ENCODE measurements at regions not wholly inside any gene's neighbourhood (a gene's known extent, or its start where the extent isn't known, plus 50 kb on each side); places are given as distances from the start of the nearest gene placed in this dataset.

DNA sequence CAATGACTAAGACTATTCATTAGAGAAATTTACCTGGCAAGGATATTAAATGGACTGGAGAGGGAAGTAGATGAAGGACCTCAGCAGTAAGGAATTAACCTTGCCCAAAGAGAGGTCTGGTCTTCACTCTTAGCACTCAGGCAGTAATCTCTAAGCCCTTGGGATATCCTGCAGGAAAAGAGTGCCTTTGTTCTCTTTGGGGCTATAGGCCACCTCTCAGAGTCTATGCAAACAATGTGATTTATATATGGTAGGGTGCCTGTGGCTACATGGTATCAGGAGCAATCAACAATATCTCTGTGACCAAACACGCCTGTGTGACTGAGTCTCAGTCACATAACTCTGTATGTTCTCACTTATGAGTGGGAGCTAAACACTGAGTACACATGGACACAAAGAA is 154.7 kb upstream of the CDK1 start:
- no peak overlapping the region for H3K27ac ChIP-seq
- no peak for ATAC-seq
- 86 to 94% (median 89%) methylated on average over 1 of the region's 1 CpG for WGBS, 4 donors
- H3K27me3 ChIP-seq, result peaks cover 0 to 6% (median 0%) of the 10 kb centered on the region in 9 donors
- no peaks in the 10 kb centered on the region for H3K9me3 ChIP-seq
- no peak for DNase-seq
- H3K4me3 ChIP-seq, result no peak overlapping the region
- intact Hi-C loops (cut with DNase I), result no loop called here
- TF ChIP-seq POLR2A (IDR thresholded peaks at IDR 0.05), result no peak
- TF ChIP-seq, protein P1, sequence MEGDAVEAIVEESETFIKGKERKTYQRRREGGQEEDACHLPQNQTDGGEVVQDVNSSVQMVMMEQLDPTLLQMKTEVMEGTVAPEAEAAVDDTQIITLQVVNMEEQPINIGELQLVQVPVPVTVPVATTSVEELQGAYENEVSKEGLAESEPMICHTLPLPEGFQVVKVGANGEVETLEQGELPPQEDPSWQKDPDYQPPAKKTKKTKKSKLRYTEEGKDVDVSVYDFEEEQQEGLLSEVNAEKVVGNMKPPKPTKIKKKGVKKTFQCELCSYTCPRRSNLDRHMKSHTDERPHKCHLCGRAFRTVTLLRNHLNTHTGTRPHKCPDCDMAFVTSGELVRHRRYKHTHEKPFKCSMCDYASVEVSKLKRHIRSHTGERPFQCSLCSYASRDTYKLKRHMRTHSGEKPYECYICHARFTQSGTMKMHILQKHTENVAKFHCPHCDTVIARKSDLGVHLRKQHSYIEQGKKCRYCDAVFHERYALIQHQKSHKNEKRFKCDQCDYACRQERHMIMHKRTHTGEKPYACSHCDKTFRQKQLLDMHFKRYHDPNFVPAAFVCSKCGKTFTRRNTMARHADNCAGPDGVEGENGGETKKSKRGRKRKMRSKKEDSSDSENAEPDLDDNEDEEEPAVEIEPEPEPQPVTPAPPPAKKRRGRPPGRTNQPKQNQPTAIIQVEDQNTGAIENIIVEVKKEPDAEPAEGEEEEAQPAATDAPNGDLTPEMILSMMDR (IDR thresholded peaks at IDR 0.05), result no peak
- H3K36me3 ChIP-seq, result no peaks in the 10 kb centered on the region
- no peaks in the 10 kb centered on the region for H3K4me1 ChIP-seq

DNA sequence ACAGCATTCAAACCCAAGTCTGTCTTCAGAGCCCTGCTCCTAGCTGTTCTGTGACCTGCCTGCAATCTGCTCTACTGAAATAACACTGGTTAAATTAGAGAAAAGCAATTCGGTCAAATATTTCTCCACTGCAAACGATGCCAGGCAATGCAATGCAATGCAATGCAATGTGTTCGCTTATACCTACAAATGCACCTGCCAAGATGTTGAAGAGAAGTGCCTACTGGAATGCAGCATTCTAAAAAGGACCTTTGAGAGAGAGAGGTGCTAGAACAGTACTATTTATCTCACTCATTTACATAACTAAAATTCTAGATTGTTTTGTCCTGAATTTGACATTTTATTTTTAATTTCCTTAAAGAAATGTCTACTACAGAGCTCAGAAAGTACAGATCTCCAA is 157.3 kb upstream of the CDK1 start:
- Histone ChIP-seq H3K4me1 (no peaks in the 10 kb centered on the region), H3K27me3 (no peaks in the 10 kb centered on the region), H3K4me3 (no peak overlapping the region), H3K36me3 (no peaks in the 10 kb centered on the region), H3K9me3 (no peaks in the 10 kb centered on the region), H3K27ac (no peak overlapping the region)
- TF ChIP-seq, protein P1 (IDR thresholded peaks at IDR 0.05), result no peak
- TF ChIP-seq POLR2A (IDR thresholded peaks at IDR 0.05), result no peak
- DNase-seq, result no peak
- intact Hi-C loops (cut with DNase I), result no loop called here
- ATAC-seq, result no peak
- WGBS, 4 donors, result 86 to 92% (median 90%) methylated on average over 3 of the region's 3 CpGs

GRCh38 chr10:60618861-60619260 is 159.4 kb upstream of the CDK1 start:
- DNase-seq, result no peak
- TF ChIP-seq POLR2A (IDR thresholded peaks at IDR 0.05), result no peak
- TF ChIP-seq, protein P1 (IDR thresholded peaks at IDR 0.05), result peak in 5 of 12 donors; percentile 11 to 34 (median 15)
- Histone ChIP-seq H3K9me3 (no peaks in the 10 kb centered on the region), H3K27me3 (no peaks in the 10 kb centered on the region), H3K4me3 (no peak overlapping the region), H3K36me3 (no peaks in the 10 kb centered on the region), H3K4me1 (no peaks in the 10 kb centered on the region), H3K27ac (no peak overlapping the region)
- ATAC-seq, result peak in 1 of 4 donors; percentile 22
- intact Hi-C loops (cut with DNase I), result loop anchor here in 1 of 10 donors (10.0 kb wide), 1 partner anchor 54 kb away; no protein-coding TSS in a partner anchor
- 78 to 84% (median 83%) methylated on average over 1 of the region's 1 CpG for WGBS, 4 donors

DNA sequence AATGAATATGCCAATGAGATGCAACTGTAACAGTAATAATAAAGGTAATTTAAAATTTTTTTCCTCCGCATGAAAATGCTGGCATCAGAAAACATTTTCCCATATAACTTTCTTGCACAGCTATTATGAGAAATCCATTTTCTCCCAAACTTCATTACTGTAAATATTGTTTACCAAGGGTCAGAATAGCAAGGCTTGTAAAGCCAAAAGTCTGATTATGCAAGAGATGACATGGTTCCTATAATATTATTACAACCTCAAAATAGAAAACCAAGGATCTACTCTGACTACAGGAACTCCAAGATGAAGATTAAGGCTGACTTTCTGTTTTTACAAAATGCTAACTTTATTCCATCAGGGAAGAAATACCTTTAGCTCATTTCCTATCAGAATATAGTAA is 162.7 kb upstream of the CDK1 start:
- Histone ChIP-seq H3K4me3 (no peak overlapping the region), H3K9me3 (no peaks in the 10 kb centered on the region), H3K36me3 (no peaks in the 10 kb centered on the region), H3K4me1 (peaks cover 0 to 6% (median 0%) of the 10 kb centered on the region in 12 donors), H3K27ac (no peak overlapping the region), H3K27me3 (no peaks in the 10 kb centered on the region)
- intact Hi-C loops (cut with DNase I), result loop anchor here in 1 of 10 donors (10.0 kb wide), 1 partner anchor 51 kb away; no protein-coding TSS in a partner anchor
- 91 to 98% (median 96%) methylated on average over 1 of the region's 1 CpG for WGBS, 4 donors
- TF ChIP-seq POLR2A (IDR thresholded peaks at IDR 0.05), result no peak
- TF ChIP-seq, protein P1 (IDR thresholded peaks at IDR 0.05), result no peak
- no peak for DNase-seq
- ATAC-seq, result no peak

Data from heart left ventricle (tissue), 16 donors.